ENCODE measurements at regions not wholly inside any gene's neighbourhood (a gene's known extent, or its start where the extent isn't known, plus 50 kb on each side); places are given as distances from the start of the nearest gene placed in this dataset.

DNA sequence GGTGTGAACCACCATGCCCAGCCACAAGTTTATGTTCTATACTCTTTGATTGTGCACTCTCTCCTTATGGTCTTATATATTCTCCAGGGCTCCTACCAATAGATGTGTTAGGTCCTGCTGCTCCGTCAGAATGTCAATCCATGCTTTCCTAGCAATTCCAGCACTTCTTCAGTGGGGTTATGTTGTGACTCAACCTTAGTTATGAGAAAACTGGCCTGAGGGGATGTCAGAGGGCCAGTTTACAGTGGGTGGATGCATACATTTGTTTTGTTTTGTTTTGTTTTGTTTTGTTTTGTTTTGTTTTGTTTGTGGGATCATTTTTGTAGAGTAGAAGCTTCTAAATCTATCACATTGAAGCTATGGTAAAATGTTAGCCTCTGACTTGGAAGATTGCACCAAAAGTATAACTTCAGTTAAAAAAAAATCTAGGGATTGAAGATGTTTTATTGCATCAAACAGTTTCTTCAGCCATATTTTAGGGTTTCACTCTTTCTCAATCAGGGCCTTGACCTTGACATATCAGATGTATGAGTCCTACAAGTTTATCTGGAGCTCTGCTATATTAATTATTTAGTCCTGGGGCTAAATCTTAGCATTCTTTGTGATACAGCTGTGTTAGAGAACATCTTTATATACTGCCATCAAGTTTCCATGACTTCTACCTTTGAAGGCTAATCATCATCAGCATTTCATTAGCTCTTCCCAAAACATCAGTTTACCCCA lies 191.6 kb upstream of the CNTN5 start:
- TF ChIP-seq, protein P1, sequence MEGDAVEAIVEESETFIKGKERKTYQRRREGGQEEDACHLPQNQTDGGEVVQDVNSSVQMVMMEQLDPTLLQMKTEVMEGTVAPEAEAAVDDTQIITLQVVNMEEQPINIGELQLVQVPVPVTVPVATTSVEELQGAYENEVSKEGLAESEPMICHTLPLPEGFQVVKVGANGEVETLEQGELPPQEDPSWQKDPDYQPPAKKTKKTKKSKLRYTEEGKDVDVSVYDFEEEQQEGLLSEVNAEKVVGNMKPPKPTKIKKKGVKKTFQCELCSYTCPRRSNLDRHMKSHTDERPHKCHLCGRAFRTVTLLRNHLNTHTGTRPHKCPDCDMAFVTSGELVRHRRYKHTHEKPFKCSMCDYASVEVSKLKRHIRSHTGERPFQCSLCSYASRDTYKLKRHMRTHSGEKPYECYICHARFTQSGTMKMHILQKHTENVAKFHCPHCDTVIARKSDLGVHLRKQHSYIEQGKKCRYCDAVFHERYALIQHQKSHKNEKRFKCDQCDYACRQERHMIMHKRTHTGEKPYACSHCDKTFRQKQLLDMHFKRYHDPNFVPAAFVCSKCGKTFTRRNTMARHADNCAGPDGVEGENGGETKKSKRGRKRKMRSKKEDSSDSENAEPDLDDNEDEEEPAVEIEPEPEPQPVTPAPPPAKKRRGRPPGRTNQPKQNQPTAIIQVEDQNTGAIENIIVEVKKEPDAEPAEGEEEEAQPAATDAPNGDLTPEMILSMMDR (IDR thresholded peaks at IDR 0.05), result no peak

DNA sequence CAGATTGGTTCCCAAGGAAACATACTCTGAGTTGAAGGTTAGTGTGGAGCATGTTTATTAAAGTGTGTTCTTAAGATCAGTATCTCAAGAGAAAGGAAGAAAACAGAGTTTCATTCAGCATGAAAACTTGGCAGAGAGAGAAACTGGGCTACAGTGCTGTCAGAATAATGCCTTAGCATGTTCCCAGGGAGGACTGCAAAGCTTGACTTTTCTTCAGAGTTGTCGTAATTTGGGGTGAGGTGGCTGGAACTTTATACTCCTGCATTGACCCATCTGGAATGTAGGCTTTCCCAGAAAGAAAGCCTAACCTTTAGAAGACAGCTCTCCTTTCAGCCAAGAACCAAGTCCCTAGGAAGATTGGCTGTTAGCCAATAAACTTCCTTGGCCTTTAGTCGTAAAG lies 190.8 kb upstream of the CNTN5 start:
- TF ChIP-seq, protein P1 (IDR thresholded peaks at IDR 0.05), result no peak

DNA sequence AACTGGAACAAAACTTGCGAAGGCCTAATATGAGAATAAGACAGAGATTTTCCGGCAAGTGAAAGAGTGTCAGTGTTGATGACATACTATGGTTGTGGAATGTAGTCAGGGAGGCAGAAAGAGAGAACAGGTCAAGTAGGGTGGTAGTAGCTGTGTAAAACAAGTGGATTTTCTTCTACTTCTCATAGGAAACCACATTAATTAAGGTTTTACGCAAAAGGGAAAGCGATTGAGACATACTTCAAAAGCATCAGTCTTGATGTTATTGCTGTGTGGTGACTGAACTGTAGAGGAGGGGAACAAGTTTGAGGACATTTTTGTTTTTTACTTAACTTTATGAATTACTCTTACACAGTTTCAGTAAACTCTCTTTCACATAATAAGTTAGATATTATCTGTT lies 186.0 kb upstream of the CNTN5 start:
- TF ChIP-seq, protein P1 (IDR thresholded peaks at IDR 0.05), result no peak

DNA sequence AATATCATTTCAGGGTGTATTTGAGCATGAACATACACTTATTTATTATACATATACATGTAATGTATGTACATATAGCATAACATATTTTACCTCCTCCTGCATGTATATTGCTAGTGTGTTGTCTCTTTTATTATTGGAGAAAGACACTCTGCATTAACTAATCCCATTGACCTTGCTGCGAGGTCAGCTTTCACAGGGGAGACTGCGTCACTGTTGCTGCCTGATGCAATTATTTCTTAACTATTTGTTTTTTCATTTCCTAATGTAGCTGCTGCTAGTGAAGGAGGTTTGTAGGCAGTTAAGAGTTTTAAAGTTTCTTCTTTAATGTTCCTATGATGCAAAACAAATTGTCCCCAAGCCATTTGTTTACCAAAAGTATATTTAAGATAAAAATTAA lies 185.4 kb upstream of the CNTN5 start:
- TF ChIP-seq, protein P1 (IDR thresholded peaks at IDR 0.05), result no peak

DNA sequence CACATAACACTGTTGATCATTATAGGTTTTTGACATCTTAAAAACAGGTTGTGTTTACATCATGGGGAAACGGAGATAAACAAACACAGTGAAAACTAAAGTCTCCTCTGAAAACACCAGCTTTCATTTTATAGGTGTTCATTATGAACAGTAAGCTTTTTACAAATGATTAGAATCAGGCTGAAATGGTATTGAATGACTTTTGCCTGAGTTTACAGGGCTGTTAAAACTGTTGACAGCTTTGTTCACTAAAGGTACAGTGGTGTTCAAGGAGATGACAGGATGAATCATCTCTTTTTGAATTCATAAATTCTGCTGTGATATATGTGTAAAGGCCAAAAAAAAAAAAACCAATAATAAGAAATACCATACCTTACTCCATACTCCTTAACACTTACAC lies 184.6 kb upstream of the CNTN5 start:
- TF ChIP-seq, protein P1 (IDR thresholded peaks at IDR 0.05), result no peak

DNA sequence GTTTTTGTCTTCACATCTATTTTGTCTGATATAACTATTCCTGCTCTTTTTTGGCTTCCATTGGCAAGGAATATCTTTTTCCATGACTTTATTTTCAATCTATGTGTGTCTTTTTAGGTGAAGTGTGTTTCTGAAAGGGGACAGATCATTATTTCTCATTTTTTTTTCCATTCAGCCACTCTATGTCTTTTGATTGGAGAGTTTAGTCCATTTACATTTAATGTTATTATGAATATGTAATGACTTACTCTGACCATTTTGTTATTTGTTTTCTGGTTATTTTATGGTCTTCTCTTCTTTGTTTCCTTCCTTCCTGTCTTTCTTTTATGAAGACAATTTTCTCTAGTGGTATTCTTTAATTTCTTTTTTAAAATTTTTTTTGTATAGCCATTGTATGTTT lies 178.6 kb upstream of the CNTN5 start:
- TF ChIP-seq, protein P1 (IDR thresholded peaks at IDR 0.05), result no peak

DNA sequence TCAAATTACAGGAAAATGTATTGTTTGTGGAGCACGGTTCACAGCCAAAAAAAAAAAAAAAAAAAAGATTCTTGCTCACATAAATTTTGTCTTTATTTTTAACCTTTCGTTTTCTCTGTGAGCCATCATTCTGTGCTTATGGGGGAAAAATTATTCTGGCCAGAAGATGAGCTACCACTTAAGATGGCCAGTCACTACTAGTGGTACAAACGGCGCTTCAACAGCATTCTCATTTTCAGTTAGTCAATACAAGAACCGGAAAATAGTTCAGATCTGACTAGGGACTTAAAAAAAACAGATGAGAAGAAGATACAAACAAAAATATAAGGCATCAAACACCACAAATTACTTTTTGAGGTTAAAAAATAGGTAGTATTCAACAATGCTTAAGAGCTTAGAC lies 158.6 kb upstream of the CNTN5 start:
- TF ChIP-seq, protein P1 (IDR thresholded peaks at IDR 0.05), result no peak

DNA sequence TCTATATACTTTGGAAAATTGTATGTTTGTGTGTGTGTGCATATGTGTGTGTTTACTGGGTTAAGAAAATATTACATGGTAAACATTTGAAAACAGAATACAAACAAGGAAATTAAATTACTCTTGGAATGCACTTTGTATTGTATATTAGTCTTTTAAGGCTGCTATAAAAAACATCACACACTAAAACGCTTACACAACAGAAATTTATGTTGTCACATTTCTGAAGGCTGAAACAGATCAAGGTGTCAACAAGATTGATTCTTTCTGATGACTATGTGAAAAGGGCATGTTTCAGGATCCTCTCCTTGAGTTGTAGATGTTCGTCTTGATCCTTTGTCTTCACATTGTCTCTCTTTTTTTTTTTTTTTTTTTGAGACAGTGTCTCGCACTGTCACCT lies 149.1 kb upstream of the CNTN5 start:
- TF ChIP-seq, protein P1 (IDR thresholded peaks at IDR 0.05), result no peak
